Left kidney (tissue), 1 donor: ENCODE measurements at regions not wholly inside any gene's neighbourhood (a gene's known extent, or its start where the extent isn't known, plus 50 kb on each side); places are given as distances from the start of the nearest gene placed in this dataset.
"Not testable (repeated sequence)": the region's sequence is repeated elsewhere in the genome, so short reads cannot be mapped to it uniquely, and the experiment has no call there.

Experiments used
- DNase-seq: peaks from one replicate; pipeline ENCODE4 v3.0.0-alpha.2; 2013

DNA sequence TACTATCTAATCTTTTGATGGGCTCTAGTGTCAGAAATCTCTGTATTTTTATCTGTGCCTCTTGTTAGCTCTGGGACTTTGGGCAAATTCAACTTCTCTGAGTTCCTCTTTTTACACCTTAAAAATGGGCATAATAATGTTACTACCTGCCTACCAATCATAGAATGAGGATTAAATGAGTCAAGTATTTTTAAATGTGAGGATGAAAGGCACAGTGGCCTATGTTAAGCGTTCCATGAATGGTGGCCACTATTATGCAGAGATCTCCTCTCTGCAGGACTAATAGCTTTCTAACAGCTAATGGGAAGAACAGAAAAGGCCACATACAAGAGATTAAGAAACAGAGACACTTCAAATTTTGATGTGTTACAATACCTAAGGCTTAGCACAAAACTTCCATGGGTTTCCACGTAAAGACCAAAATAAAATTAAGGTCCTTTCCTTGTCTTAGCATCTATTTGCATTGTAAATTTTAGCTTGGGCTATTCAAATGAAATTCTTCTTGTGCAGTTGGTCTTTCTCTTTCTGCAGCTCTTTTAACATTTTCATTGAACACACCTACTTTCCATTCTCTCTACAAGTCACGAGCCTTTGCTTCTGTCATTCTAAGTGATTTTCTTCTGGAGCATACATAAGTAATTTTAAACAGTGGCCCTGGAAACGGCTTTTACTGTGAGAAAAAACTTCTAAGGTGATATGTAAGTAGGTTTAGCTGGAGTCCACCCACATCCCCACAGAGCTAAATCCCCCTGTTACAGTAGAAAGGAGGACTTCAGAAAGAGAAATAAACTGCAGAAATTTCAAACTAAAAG, 117.9 kb upstream of the MED14 start:
- DNase-seq: no peak

DNA sequence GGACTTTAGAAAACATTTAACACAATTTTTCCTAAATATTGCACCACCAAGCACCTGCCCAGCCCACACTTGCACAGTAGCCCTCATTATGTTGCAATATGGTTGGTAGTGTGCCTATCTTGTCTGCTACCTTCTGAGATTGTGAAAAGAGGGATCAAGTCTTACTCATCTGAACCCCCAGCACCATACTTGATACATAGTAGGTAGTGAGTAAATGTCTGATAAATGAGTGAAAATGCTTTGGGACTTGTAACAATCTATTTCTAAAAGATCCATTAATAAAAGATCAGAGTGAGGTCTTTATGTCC, 118.4 kb upstream of the MED14 start:
- no peak for DNase-seq

DNA sequence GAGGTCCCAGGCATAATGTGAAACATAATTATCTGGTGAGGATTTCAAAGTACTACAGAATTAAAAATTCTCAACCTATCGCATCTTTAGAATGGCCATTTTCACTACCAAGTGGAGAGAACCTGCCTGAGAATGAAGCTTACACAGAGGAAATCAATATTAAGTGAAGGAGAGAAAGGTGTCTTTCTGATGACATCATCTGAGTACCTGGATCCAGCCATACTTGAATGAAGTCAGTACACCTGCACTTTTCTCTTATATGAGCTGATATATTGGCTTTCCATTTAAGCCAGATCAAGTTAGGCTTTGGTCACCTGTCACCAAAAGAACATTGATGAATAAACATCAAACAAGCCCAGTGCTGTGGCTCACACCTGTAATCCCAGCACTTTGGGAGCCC, 118.9 kb upstream of the MED14 start:
- no peak for DNase-seq

DNA sequence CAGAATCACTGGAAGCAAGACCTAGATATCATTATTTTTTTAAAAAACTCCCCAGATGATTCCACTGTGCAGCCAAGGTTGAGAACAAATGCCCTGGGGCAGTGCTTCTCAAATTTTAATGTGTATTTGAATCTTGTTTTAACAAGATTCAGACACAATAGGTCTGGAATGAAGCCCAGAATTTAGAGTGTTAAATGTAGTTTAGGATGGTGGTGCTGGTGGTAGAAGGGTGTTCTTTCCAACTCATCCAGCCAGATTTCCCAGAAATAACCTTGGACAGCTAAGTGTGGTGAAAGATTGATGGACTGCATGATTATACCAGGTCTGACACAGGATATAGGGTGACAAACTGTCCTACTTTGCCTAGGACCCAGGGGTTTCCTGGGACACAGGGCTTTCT, 120.1 kb upstream of the MED14 start:
- DNase-seq: no peak

DNA sequence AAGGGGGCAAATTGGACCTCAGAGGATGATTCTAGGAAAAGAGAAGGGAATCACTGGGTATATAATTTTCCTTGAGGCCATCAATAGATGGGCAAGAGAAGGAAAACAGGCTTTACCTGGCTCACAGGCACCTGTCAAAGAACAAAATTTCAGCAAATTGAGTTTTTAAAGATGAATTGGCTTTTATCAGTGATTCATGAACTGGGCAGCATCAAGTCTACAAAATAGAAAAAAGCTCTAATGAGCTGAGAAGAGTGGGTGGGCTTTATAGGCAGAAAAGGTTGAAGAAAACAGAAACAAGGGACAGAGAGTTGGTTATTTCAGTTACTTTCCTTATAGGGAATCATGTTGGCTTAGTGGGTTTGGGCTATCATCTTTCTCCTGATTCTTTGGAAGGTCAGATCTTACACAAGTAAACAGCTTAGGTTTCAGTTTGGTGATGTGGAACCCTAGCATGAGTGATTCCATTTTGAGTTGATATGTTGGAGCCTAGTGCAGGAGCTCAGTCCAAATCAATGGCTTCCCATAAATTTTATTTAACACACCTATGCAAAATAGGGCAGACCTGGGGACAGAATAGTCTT, 120.7 kb upstream of the MED14 start:
- no peak for DNase-seq

DNA sequence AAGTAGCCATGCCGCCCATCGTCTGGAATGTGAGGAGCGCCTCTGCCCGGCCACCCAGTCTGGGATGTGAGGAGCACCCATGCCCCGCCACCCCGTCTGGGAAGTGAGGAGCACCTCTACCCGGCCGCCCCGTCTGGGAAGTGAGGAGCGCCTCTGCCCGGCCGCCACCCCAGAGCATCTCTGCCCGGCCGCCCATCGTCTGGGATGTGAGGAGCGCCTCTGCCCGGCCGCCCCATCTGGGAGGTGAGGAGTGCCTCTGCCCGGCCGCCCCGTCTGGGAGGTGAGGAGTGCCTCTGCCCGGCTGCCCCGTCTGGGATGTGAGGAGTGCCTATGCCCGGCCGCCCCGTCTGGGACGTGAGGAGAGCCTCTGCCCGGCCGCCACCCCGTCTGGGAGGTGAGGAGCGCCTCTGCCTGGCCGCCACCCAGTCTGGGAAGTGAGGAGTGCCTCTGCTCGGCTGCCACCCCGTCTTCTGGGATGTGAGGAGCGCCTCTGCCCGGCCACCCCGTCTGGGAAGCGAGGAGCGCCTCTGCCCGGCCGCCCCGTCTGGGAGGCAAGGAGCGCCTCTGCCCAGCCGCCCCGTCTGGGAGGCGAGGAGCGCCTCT, 126.7 kb upstream of the MED14 start:
- not testable (repeated sequence) for DNase-seq

DNA sequence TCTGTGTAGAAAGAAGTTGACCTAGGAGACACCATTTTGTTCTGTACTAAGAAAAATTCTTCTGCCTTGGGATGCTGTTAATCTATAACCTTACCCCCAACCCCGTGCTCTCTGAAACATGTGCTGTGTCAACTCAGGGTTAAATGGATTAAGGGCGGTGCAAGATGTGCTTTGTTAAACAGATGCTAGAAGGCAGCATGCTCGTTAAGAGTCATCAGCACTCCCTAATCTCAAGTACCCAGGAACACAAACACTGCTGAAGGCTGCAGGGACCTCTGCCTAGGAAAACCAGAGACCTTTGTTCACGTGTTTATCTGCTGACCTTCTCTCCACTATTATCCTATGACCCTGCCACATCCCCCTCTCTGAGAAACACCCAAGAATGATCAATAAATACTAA, 127.9 kb upstream of the MED14 start:
- DNase-seq: not testable (repeated sequence)

DNA sequence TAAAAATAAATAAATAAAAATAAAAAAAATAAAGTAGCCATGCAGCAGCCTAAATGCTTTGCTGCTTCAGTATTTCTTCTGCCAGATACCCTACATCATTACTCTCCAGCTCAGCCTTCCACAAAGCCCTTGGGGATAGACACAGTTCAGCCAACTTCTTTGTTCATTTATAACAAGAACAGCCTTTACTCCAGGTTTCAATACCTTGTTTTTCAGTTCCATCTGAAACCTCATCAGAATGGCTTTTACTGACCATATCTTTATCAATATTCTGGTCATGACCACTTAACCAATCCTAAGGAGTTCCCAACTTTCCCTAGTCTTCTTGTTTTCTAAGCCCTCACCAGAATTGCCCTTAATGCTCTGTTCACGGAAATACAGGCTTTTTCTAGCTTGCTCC, 128.3 kb upstream of the MED14 start:
- DNase-seq: no peak

DNA sequence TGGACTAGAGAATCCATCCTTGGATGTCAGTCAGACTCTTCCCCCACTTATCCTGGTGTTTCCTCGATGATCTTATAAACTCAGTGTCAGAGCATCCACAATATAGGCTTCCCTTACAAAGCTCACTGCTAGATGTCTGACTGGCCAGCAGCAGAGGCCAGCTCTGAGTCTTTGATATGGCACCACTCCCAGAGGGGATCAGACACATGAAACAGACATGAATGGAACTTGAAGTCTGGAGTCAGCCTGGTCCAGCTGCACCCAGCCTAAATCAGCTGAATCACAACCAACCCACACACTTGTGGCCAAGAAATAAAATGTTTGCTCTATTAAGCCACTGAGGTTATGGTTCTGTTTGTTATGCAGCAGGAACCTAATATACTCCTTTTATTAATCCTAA, 129.6 kb upstream of the MED14 start:
- no peak for DNase-seq

DNA sequence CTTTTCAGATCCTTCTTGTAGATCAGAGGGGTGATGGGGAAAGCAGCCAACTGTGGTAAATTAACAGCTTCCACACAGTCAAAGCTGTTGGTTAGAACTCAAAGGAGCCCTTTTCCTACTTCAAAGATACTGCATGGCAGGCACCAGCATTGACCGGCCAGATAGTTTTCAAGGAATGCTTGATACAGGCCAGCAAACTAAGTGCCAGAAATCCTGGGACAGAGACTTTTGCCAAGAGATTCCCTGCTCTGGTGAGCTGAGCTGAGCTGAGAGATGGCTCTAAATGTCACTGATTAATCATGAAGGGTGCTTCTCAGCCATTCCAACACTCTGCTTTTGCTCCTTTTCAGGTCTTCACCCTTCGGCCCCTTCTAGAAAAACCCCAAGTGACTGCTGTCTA, 131.6 kb upstream of the MED14 start:
- DNase-seq: no peak

DNA sequence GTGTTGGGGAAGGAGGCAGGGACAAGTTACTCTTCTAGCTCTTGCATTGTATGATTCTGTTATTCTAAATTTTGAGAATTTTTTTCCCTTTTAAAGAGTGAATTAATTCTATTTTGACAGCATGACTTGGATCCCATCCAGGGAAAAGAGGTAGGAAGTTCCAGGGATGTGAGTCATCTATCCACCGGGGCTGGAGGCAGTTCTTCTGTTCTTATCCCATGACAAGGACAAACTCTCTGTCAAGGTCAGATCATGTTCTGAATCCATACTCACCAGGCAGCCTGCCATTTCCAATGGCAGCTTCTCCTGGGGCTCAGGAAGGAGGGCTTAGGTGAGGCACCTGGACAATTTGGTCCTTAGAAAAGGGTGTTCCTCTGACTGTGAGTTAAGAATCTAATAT, 132.0 kb upstream of the MED14 start:
- DNase-seq: no peak

DNA sequence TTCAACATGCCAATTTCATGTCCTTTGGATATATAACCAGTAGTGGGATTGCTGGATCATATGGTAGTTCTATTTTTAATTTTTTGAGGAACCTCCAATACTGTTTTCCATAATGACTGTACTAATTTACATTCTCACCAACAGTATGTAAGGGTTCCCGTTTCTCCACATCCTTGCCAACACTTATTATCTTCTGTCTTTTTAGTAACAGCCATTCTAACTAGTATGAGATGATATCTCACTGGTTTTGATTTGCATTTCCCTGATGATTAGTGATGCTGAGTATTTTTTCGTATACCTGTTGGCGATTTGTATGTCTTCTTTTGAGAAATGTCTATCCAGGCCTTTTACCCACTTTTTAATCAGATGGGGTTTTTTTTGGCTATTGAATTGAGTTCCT, 133.5 kb upstream of the MED14 start:
- no peak for DNase-seq

DNA sequence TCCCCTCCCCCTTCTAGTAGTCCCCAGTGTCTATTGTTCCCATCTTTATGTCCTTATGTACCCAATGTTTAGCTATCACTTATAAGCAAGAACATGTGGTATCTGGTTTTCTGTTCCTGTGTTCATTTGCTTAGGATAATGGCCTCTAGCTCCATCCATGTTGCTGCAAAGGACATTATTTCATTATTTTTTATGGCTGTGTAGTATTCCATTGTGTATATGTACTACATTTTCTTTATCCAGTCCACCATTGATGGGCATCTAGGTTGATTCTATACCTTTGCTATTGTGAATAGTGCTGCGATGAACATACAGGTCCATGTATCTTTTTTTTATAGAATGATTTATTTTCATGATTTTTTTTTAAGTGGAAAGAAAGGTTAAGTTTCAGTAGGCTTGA, 135.6 kb upstream of the MED14 start:
- DNase-seq: not testable (repeated sequence)

DNA sequence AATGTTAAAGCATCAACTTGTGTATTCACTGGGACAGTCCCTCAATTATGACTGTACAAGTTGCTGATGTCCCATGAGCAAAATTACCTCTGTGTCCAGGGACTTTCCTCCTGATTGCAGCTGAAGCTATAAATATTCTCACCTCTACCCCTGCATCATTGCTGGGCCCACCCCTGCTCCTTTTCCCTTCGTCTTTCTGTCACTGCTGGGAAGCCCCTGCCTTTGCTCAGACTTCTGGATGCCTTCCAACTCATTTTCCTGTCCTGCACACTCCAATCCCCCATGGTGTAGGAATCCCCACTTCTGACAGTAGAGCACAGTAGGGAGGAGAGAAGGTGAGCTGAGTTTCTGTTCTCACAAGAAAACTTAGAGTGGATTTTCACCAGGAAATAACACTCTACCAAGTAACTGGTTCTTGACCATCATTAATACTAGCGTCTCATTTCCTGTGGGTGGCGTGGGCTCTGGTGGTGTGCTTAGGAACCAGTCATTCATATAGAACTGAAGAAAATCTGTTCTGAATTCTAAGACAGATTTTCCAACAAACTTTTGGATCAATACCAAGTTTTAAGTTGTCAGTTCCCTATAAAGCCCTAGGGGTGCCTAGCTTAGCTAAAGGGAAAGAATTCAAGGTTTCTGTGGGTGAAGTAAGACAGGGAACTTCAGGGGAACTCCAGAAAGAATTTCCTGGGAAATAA, 136.2 kb upstream of the MED14 start:
- no peak for DNase-seq

DNA sequence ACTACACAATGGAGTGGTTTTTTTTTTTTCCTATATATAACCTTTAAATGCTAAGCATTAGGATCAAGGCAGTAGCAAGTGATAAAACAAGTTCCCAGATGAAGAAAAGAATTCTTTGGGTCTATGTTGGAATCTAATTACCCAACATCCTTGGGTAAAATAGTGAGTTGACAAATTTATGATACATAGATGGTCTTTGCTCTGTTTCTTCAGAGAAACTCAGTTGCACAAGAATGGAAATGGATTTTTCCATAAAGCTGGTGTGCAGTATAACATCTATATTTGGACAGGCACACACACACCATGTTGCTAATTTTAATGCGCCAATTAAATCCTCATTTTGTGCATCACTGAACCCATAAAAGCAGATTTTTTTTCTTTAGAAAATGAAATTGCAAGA, 137.0 kb upstream of the MED14 start:
- no peak for DNase-seq

DNA sequence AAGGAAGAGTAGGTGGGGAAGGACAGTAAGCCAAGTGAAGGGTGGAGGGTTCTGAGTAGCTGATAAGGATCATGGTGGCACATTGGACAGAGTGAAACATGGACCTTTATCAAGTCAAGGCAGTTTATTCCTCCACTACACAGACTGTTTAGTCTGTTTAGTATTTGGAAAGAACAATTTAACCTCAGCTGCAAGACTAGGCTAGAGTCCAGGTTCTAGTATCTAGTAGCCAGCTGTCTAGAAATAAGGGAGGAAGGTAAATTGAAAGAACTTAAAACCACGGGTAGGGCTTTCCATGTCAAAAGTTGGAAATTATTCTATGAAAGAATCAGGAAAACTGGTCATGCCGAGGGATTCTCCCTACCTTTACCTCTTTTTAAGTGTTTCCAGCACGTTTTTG, 140.1 kb upstream of the MED14 start:
- DNase-seq: no peak

DNA sequence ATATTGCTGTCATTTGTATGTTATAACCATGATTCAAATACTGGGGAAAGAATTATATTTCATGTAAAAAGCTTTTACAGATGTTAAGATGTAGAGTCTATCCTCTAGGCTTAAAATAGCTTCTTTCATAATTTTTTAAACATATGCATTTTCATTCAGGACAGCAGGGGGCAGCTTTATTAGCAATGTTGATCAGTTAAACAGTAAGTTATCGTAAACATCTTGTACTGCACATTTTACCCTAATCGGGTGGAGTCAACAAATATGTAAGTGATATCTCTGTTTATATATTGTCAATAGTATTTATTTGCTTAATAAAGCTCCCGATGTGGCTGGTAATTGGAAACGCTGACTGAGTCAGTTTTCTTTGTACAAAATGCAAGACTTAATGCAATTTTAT, 142.5 kb upstream of the MED14 start:
- no peak for DNase-seq

DNA sequence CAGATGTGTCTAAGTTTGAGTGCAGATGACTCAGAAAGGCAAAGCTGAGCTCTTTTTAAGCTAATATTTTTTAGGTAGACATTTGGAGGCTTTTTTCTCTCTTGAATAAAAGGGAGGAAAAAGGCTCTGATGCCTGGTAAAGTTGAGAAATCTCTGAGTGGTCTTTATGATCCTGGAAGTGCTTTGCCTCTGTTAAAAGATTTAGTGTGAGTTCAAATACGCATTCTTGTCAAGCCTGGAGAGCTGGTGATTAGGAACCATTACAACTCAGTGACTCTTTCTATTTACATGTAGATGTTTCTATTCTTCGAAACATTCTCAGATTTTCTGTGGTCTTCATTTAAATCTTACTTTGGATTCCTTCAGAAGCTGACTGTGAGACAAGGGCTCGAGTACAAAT, 143.4 kb upstream of the MED14 start:
- no peak for DNase-seq

DNA sequence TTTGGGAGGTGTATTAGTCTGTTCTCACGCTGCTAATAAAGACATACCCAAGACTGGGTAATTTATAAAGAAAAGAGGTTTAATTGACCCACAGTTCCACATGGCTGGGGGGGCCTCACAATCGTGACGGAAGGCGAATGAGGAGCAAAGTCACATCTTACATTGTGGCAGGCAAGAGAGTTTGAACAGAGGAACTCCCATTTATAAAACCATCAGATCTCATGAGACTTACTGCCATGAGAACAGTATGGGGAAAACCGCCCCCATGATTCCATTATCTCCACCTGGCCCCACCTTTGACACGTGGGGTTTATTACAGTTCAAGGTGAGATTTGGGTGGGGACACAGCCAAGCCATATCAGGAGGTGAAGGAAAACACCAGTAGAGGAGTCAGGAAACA, 143.8 kb upstream of the MED14 start:
- not testable (repeated sequence) for DNase-seq

DNA sequence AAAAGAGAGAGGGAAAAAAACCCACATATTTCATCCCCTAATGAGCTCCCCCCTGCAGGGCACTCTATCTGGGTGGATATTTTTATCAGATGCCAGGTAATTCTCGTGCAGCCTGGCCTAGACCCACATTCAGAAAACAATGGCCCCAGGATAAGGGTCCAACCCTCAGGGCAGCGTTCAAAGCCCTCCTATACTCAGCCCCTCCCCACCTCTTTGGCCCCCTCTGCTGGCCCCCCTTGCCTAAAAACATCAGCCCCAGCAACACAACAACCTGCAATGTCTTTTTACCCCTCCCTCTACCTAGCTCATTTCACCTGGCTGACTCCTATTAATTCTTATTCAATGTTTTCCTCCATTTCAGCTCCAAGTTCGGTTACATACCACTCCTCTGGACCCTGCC, 145.4 kb upstream of the MED14 start:
- no peak for DNase-seq

DNA sequence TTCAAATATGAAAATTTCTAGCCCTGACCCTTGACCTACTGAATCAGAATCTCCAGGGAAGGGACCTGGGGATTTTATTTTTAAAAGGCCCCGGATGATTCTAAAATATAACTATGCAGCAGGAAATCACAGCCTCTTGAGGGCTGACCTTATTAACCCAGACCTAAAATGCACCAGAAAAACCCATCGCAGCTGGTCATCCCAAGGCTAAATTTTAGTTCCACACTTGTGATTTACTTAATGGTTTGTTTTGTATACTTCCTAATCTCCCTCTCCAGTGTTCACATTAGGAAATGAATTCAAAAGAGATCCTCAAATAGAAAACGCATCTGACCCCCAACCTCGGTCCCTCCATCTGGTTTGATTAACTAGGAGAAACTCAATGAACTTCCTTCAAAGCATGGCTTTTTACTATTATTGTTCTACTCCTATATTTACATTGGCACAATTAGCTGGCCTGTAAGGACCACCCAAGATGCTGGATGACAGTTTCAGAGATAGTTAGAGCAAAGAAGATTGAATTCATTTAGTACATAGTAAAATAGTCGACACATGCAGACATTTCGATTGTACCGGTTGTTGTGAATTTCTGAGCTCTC, 147.8 kb upstream of the MED14 start:
- DNase-seq: no peak

DNA sequence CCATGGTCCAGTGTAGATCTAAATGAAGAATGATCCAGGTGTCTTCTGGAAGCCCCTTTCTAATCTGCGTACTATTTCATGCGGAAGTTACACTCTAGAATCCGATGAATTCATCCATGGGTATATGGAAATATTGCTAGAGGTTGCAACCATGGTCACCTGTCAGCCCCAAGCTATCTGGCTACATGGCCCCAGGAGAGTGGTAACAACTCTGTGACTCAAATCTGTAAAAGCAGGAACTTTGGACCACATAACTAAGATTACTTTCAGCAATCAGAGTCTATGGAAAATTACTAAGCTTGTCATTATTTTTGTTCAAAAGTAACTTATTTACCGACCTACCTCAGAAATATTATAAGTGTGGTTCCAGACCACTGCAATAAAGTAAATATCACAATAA, 150.6 kb upstream of the MED14 start:
- DNase-seq: no peak

DNA sequence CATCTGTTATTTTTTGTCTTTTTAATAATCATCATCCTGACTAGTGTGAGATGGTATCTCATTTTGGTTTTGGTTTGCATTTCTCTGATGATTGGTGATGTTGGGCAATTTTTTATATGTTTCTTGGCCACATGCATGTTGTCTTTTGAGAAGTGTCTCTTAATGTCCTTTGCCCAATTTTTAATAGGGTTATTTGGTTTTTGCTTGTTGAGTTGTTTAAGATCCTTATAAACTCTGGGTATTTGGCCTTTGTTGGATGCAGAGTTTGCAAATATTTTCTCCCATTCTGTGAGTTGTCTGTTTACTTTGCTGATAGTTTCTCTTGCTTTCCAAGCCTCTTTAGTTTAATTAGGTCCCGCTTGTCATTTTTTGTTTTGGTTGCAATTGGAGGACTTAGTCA, 152.1 kb upstream of the MED14 start:
- DNase-seq: no peak
